Erythroblast (primary cell): ENCODE measurements at regions not wholly inside any gene's neighbourhood (a gene's known extent, or its start where the extent isn't known, plus 50 kb on each side); places are given as distances from the start of the nearest gene placed in this dataset.

Experiments
- DNase-seq, 2 experiments: peaks; one replicate each; lab custom pipeline; 2025; lab: John Stamatoyannopoulos, UW
- GATA1 ChIP-seq: IDR thresholded peaks from 2 replicates; pipeline ENCODE4 v1.6.1; 2011; ENCODE audit warnings: low read depth, mild to moderate bottlenecking, control low read depth, low read length, moderate library complexity
- POLR2A ChIP-seq: IDR thresholded peaks from 2 replicates; pipeline ENCODE4 v1.6.1; 2011; ENCODE audit warnings: mild to moderate bottlenecking, low read length

GRCh38 chr10:113452146-113452845 lies 100.6 kb upstream of the HABP2 start:
- TF ChIP-seq POLR2A (no peak), GATA1 (no peak)
- no peak for DNase-seq

GRCh38 chr10:113453351-113453750 lies 99.5 kb upstream of the HABP2 start:
- no peak for DNase-seq
- TF ChIP-seq POLR2A (no peak), GATA1 (no peak)

- TF ChIP-seq GATA1 (no peak), POLR2A (no peak)
- DNase-seq: peak; percentile 9 to 29
Observed at GRCh38 chr10:113454341-113455061, 98.4 kb upstream of the HABP2 start.

- TF ChIP-seq POLR2A: no peak
- no peak for TF ChIP-seq GATA1
- DNase-seq: no peak
Observed at GRCh38 chr10:113455947-113456346, 96.9 kb upstream of the HABP2 start.

GRCh38 chr10:113456741-113457140 lies 96.1 kb upstream of the HABP2 start:
- TF ChIP-seq GATA1: no peak
- TF ChIP-seq POLR2A: no peak
- DNase-seq: no peak

- no peak for TF ChIP-seq POLR2A
- TF ChIP-seq GATA1: no peak
- DNase-seq: no peak
Observed at GRCh38 chr10:113457408-113457807, 95.4 kb upstream of the HABP2 start.

GRCh38 chr10:113458451-113458850 lies 94.4 kb upstream of the HABP2 start:
- DNase-seq: no peak
- no peak for TF ChIP-seq POLR2A
- TF ChIP-seq GATA1: no peak

GRCh38 chr10:113458944-113459343 lies 93.9 kb upstream of the HABP2 start:
- no peak for DNase-seq
- no peak for TF ChIP-seq GATA1

GRCh38 chr10:113459626-113460280 lies 93.1 kb upstream of the HABP2 start:
- DNase-seq: no peak
- TF ChIP-seq GATA1 (no peak), POLR2A (no peak)

- no peak for TF ChIP-seq GATA1
- TF ChIP-seq POLR2A: no peak
- no peak for DNase-seq
Observed at GRCh38 chr10:113463083-113463482, 89.8 kb upstream of the HABP2 start.

- no peak for TF ChIP-seq GATA1
- no peak for TF ChIP-seq POLR2A
- no peak for DNase-seq
Observed at GRCh38 chr10:113463777-113464176, 89.1 kb upstream of the HABP2 start.

- TF ChIP-seq POLR2A (no peak), GATA1 (no peak)
- no peak for DNase-seq
Observed at GRCh38 chr10:113469796-113470195, 83.1 kb upstream of the HABP2 start.

- no peak for TF ChIP-seq GATA1
- TF ChIP-seq POLR2A: no peak
- DNase-seq: no peak
Observed at GRCh38 chr10:113470372-113471240, 82.2 kb upstream of the HABP2 start.
